Fibroblast of skin of abdomen (primary cell): ENCODE measurements at regions not wholly inside any gene's neighbourhood (a gene's known extent, or its start where the extent isn't known, plus 50 kb on each side); places are given as distances from the start of the nearest gene placed in this dataset.
"Not testable (repeated sequence)": the region's sequence is repeated elsewhere in the genome, so short reads cannot be mapped to it uniquely, and the experiment has no call there.

ENCODE experiments used
- DNase-seq: peaks from one replicate; pipeline ENCODE4 v3.0.0-alpha.2; 2013

- DNase-seq = no peak
Measured at GRCh38 chr13:87570669-87571068, 100.5 kb upstream of the SLITRK5 start.

GRCh38 chr13:87582399-87582798 lies 88.8 kb upstream of the SLITRK5 start:
- DNase-seq = no peak

GRCh38 chr13:87590518-87590917 lies 80.7 kb upstream of the SLITRK5 start:
- DNase-seq = no peak

GRCh38 chr13:87604437-87604836 lies 66.7 kb upstream of the SLITRK5 start:
- not testable (repeated sequence) for DNase-seq

- no peak for DNase-seq
Measured at GRCh38 chr13:87607266-87607665, 63.9 kb upstream of the SLITRK5 start.

GRCh38 chr13:87614276-87614675 lies 56.9 kb upstream of the SLITRK5 start:
- DNase-seq = no peak
